GM10248 (cell line): ENCODE measurements at regions not wholly inside any gene's neighbourhood (a gene's known extent, or its start where the extent isn't known, plus 50 kb on each side); places are given as distances from the start of the nearest gene placed in this dataset.

ENCODE experiments used
- CTCF ChIA-PET: fragments of 300-600 bp; sonication (Branson Sonifier 250); formaldehyde crosslinking; extraction: SDS; loops from one replicate; lab custom pipeline; 2021; ENCODE audit warnings: antibody characterized with exemption; lab: Yijun Ruan, JAX
- POLR2A ChIA-PET: fragments of 350-650 bp; sonication (Branson Sonifier 250); formaldehyde crosslinking; extraction: SDS; loops from one replicate; lab custom pipeline; 2020; ENCODE audit warnings: antibody characterized with exemption; lab: Yijun Ruan, JAX
- DNase-seq: peaks from one replicate; pipeline ENCODE4 v3.0.0; 2012; ENCODE audit errors: extremely low spot score
- TF ChIP-seq, protein P1 (sequence below): IDR thresholded peaks from 2 replicates; pipeline ENCODE4 v1.5.1; 2012; ENCODE audit warnings: mild to moderate bottlenecking, low read depth; ENCODE audit errors: extremely low read depth, missing control alignments, control extremely low read depth

DNA sequence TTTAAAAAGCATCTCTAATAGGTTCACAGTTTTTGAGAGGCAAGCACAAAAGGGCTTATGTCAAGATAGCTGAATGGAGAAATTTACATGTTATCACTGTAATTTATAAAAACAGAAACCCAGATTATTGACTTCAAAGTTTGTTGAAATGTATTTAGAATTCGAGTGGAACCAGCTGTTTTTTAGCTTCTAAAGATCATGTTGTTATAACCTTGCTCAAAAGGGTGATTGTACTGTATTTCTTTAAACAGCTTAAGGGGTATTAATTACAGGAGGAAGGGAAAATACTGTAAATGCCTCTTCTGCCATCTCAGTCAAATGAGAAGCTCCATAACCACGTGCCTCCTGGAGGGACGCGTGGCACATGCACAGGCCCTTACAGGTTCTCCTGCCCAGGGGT is 156.2 kb upstream of the MGMT start:
- TF ChIP-seq, protein P1, sequence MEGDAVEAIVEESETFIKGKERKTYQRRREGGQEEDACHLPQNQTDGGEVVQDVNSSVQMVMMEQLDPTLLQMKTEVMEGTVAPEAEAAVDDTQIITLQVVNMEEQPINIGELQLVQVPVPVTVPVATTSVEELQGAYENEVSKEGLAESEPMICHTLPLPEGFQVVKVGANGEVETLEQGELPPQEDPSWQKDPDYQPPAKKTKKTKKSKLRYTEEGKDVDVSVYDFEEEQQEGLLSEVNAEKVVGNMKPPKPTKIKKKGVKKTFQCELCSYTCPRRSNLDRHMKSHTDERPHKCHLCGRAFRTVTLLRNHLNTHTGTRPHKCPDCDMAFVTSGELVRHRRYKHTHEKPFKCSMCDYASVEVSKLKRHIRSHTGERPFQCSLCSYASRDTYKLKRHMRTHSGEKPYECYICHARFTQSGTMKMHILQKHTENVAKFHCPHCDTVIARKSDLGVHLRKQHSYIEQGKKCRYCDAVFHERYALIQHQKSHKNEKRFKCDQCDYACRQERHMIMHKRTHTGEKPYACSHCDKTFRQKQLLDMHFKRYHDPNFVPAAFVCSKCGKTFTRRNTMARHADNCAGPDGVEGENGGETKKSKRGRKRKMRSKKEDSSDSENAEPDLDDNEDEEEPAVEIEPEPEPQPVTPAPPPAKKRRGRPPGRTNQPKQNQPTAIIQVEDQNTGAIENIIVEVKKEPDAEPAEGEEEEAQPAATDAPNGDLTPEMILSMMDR: no peak
- ChIA-PET CTCF (interaction anchor here (0.8 to 1.2 kb wide), 3 partner anchors 14 to 80 kb away, joined by 3 to 4 read pairs (median 3); no protein-coding TSS in a partner anchor), POLR2A (no interaction called here)
- DNase-seq: no peak

DNA sequence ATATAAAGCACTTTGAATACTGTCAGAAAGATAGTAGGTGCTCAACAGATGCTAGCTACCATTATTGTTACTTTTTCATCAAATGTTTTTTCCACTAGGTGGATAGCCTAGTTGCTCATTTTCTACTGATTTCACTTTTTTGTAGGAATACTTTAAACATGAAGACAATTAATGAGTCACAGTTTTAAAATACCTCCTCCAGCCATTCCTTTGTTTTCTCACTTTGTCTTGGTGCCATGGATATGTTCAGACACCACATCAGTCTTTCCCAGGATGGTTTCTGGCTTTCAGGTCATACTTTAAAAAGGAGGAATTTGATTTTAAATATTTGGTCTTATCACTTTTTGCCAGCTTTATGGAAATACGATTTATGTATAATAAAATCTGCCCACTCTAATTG is 147.1 kb upstream of the MGMT start:
- POLR2A ChIA-PET: no interaction called here
- DNase-seq: no peak
- TF ChIP-seq, protein P1: no peak
- CTCF ChIA-PET: no interaction called here

DNA sequence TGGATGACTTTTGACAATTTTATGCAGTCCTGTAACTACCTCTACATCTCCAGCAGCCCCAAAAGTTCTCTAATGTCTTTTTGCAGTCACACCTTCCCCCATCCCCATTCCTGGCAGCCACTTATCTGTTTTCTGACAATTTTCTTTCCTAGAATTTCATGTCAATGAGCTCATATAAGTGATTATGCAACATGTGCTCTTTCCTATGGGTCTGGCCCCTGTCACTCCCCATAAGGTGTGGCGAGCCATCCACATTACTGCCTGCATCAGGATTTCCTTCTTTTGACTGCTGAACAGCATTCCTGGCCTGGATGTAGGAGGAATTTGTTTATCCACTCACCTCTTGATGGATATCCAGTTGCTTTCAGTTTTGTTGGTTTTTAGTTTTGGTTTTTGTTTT is 146.7 kb upstream of the MGMT start:
- TF ChIP-seq, protein P1: no peak
- CTCF ChIA-PET: no interaction called here
- no peak for DNase-seq
- POLR2A ChIA-PET: no interaction called here

DNA sequence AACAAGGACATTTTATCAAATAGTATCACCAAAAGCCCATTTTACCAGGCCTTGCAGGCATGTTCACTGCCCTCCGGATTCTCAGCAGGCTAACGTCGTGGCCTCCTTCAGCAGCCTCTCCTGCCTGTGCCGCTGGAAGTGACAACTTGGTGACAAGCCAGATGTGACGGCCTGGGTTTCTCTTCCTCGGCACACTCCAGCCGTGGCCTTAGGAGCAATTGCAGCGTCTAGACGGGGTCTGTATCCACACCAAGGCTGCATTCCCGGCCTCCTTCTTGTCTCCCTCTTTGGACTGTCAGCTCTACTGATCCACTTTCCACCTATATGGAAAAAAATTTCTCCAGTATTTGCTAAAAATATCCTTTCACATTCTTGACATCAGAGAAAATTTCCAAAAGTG is 145.3 kb upstream of the MGMT start:
- ChIA-PET CTCF (no interaction called here), POLR2A (no interaction called here)
- TF ChIP-seq, protein P1: no peak
- no peak for DNase-seq

DNA sequence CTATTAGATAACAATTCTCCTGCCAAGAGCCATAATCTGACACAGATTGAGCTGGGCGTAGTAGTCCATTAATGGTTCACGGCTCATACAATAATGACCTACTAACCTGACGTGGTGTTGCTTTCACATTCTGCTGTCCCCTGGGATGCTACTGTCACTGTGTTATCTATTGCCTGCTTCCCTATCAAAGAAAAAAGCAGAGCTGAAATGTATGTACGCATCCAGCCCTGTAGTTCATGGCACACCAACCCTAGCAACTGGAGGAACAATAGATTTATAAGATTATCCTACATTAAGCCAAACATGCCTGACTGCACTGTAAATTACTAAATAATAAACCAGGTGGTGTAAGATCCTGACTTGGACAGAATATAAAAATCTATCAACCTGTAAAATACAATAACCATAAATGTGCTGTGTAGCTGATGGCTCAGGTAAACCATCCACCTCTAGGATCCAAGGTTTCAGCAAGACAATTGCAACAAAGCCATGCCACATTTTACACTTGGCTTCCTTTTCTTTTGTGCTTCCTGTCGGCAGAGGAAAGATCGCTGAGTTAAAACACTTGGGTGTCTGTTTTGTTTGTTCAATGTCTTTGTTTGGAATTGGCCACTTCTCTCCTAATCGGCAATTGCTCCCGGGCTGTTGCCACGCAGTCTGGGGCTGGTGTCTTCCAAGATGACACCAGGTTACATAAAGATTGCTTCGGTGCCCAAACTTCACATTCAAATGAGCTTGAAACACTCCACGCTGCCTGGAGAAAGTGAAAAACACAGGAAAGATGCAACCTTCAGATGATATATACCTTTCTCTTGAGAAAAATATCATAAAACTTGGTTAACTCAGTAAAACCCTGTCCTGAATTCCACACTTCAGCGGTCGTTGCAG is 143.9 kb upstream of the MGMT start:
- CTCF ChIA-PET: interaction anchor here (1.0 to 1.6 kb wide), 3 partner anchors 9 to 45 kb away, joined by 3 to 5 read pairs (median 5); no protein-coding TSS in a partner anchor

DNA sequence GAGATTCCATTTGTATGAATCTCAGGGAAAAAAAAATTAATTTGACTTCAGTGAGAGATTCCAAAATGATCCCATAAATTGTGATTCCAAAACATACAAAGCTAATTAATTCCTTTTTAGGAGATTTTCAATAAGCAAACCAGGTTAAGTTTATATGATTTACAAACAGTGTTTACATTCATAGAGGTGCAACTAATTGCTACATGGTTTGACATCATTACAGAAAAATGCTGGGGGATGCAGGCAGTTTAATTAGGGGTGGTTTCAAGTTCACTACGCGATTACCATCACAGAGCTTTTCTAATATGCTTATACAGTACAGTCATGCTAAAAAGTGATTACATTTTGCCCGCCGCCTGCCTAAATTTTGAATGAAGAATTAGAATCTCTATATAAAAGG is 143.2 kb upstream of the MGMT start:
- DNase-seq: no peak
- ChIA-PET POLR2A (no interaction called here), CTCF (interaction anchor here (1.6 kb wide), 1 partner anchor 17 kb away, joined by 5 read pairs; no protein-coding TSS in a partner anchor)
- TF ChIP-seq, protein P1: no peak

More for the DNA sequence above, 143.9 kb upstream of the MGMT start:
- TF ChIP-seq, protein P1: no peak
- POLR2A ChIA-PET: no interaction called here
- no peak for DNase-seq
